Right renal pelvis (tissue), 4 donors: ENCODE measurements at regions not wholly inside any gene's neighbourhood (a gene's known extent, or its start where the extent isn't known, plus 50 kb on each side); places are given as distances from the start of the nearest gene placed in this dataset.

Experiments used
- DNase-seq, 4 donors: peaks; one replicate each; pipeline ENCODE4 v3.0.0-alpha.2; 2013; ENCODE audit warnings: low read depth in 4 of 4, low spot score in 3 of 4, missing footprints in 1 of 4

DNA sequence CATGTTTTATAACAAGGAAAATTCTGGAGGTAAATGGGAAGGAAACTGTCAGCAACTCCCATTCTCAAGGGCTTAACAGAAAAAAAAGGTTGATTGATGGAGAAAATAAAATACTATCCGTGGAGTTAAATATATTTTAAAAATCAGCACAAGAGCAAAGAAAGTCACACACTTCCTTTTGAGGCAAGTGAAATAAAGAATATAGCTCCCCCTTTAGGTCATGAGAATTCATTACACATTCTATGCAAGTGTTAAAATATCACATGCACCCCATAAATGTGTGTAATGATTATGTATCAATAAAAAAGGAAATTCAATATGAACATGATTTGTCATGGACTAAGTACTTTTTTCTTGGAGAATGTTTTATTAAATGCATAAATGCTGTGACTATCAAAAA lies 349.2 kb downstream of the TPBG start:
- DNase-seq = no peak

DNA sequence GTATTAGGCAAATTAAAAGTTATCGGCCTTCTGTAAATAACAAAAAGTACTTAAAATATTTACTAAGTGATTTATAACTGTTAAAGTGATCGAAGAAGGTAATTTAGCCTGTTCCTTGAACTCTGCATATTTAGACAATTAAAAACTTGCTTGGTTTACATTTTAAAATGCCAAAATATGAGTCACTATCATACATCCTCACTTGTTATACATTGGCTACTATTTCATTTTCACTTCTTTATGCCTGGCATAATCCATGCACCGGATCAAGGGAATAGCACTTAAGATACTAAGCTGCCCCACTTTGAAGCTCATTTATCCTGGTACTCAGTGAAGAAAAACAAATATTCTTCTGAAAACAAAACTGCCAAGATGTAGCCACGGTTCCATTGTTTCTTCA lies 344.6 kb downstream of the UBE3D start:
- DNase-seq = no peak

DNA sequence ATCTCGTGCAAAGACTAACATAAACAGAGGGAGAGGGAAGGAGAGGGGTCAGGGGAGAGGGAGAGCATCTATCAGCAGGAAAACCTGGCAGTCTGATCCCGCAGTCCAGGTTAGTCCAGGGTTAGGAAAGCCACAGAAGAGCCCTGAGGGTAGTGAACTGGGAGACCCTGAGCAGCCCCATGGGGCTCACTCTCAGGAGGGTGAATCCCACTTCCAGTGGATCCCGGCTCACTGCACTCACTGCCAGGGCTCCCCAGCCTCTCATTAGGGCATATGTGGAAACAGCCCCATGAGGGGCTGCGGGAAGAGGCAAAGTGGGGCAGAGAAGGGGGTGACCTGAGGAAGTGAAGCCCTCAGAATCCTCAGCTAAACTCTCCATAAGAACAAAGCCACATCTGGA lies 329.9 kb downstream of the UBE3D start:
- no peak for DNase-seq

DNA sequence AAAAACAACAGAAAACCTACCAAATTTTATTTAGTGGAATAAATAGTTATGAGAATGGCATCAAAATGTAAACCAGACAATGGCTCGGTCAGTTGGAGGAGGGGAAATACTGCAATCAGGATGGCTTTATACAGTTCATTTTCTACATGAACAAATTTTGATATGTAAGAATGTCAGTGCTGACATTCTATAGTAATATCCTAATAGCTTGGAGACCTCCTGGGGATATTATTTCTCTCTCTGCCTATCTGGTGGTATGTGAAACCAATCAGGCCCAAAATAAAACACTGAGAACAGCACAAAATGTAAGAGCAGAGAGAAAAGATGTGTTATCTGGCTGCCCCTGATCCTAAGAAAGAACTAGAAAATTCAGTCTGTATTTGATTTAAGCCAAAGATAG lies 327.7 kb downstream of the UBE3D start:
- no peak for DNase-seq

DNA sequence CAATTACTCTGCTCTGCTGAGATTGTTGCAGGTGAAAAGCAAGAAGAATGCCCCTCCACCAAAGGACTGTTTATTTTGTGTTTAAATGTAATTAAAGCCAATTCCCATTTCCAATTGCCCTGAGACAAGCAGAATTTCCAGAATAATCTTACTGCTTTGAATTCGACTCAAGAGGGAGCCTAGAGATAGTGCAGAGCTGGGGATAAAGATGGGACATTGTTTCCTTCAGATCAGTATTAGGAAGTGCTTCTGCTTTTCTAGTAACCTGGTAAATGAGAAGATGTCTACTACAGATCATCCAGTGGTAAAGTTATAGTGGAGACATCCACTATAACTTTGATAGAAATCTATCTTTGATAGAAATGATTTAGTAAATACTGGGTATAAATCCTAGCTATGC lies 326.9 kb downstream of the UBE3D start:
- no peak for DNase-seq

DNA sequence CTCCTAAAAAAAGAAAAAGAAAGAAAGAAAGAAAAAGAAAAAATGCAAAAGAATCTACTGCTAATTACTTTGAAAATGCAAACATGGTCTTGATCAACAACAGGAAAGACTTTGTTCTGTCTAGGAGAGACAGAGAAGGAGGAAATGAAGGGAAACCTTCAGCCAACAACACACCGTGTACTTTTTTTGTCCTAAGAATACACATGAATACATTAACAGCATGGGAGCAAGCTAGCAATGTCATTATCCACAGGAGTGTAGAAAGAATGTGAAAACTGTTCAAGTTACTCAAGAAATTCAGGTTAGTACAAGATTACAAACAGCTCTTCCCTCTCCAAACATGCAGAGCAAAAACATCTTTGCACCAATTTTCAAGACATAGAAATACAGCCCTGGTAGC lies 326.3 kb downstream of the UBE3D start:
- no peak for DNase-seq

DNA sequence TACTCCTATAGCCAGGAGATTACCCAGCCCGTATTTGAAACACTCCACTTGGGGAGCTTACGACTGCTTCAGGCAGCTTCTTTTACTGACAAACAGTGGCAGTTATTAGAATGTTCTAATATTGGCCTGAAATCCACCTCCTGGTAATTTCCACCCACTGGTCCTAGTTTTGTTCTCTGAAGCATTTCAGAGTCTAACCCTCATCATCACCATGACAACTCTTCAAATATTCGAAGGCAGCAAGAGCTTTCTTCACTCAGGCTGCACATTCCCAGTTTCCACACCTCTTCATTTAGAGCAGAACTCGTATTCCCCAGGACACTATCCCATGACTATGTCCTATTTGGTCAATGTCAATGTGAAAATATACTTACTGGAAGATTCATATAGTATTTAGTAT lies 325.6 kb downstream of the UBE3D start:
- no peak for DNase-seq

DNA sequence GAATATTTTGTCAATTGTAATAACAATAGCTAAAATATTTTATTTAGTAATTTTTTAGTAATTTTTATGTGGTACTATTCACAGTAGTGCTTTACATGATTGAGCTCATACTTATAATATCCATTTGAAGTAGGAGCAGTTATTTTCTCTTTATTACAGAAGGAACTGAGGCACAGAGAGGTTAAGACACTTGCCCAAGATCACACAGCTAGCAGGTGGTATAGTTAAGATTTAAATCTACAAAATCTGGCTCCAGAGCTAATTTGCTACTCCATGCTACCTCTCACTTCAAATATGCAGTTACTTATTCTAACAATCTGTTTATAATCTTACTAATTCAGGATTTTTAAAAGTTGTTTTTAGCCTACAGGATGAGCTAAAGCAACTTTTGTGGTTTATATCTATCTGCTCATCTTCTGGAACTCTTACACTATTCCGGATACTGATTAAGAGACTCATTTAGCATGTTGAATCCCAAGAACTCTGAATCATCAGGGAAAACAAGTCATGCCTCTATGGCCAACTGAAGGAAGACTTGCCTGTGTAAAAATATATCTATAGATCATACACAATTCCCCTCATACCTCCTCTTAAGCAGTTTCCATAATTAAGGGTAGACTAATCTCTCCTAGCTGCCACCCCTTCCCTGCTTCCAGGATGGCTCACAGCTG lies 324.2 kb downstream of the UBE3D start:
- no peak for DNase-seq

DNA sequence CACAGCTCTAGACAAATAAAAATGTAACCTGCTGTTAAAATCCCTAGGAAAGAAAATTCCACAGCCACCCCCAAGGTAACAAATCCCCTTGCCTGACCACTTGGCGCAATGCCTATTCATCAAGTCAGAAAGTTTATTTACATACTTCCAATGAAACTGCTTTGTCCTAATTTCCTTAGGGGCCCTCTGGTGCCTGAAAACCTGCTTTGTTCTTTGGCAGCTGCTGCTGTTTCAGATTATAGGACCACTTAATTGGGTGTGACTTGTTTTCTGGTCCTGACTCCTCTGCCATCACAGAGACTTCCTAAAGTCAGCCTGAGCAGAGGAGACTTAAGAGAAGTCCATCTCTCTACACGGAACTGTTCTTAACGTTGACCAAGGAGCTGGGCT lies 323.6 kb downstream of the UBE3D start:
- no peak for DNase-seq

DNA sequence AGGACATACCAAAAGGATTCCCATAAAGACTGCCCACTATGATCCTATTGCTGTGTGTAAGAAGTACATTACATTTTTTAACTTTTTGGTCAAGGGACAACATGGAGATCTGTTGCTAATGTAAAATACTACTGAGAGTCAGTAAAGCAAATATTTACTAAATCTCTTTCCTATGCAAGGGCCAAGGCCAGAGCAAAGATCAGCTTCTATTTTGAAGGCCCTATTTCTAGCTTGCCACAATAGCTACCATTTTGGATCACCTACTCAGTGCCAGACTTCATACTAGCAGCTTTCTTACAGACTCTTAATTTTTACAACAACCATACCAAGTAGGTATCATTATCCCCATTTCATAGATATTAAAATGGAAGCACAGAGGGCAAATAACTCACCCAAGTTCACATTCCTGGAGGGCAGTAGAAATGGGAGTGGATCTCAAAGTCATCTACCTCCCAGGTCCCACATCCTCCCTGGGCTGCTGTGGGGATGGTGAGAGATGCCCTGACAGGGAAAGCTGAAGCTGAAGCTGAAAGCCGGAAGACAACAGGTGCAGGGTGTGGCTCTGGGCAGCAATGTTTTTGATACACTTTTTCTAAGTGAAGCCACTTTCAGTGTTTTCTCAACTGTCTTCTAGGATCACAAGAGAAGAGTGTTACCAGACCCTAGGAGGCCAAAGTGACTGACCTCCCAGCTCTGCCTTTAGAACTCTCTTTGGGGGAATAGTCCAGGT lies 321.2 kb downstream of the UBE3D start:
- DNase-seq = no peak

DNA sequence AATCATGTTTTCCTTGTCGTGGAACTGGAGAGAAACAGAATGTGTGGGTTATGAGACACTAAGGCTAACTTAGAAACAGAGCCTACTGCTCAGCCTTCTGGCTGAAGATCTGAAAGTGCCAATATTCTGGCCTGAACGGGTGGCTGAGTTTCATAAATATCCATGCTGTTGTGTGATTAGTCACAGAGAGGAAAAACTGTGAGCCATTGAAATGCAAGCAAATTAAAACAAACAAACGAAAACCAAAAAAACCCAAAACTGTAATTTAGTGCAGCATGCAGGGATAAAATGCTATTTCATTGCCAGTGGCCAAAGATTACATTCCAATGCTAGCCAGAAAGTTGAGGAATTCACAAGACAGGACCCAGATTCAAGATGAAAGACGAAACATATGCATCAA lies 315.1 kb downstream of the UBE3D start:
- DNase-seq = no peak

DNA sequence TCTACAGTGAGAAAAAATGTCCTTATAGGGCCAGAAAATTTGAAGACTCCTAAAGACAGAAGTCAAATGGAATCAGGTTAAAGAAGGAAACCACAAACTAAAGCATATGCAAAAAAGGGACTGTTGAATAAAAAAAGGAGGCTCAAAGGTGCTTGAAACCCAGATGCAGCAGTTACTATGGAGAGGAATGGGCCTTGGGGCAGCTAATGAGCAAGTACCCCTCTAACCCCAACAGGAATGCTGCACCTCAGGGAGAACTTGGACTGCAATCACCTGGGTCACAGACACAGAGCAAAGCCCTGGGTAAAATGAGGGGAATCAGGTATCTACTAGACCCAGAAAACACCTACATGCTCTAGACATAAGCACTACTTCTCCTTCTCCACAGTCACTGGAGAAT lies 313.9 kb downstream of the UBE3D start:
- no peak for DNase-seq

DNA sequence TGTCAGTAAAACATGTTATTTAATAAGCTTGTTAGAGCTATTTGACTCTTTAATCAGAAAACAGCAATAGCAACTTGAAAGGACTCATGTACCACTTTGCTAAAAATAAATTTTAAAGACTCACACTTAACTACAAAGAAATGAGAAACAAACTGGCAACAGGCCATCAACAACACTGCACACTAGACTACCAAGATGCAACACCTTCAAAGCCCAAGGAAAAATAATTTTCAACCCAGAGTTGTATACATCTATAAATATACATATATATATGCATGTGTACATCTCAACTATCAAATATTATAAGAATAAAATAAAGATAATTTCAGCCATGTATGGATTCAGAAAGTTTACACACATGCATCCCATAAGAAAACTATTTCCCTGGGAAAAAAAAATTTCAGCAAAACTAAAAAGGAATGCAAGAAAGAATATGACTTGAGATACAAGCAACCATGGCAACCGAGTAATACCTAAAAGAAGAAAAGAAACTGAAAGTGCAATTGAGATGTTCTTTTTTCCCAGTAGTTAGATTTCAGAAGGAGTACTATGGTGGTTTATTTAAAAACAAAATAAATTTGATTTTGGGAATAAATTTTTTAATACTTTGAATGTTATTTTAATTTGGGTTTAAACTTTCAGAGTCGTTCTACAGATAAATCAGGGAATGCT lies 303.8 kb downstream of the UBE3D start:
- DNase-seq = no peak

DNA sequence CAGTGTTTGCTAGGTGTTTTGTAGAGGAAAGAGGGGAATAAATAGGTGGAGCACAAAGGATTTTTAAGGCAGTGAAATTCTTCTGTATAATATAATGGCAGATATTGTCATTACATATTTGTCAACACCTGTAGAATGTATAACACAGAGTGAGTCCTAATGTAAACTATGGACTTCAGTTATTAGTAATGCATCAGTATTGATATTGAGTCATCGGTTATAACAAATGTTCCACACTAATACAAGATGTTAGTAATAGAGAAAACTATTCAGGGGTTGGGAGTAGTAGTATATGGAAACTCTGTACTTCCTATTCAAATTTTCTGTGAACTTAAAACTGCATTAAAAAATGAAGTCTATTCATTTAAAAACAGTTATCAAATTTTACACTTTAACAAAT lies 299.2 kb downstream of the UBE3D start:
- no peak for DNase-seq

DNA sequence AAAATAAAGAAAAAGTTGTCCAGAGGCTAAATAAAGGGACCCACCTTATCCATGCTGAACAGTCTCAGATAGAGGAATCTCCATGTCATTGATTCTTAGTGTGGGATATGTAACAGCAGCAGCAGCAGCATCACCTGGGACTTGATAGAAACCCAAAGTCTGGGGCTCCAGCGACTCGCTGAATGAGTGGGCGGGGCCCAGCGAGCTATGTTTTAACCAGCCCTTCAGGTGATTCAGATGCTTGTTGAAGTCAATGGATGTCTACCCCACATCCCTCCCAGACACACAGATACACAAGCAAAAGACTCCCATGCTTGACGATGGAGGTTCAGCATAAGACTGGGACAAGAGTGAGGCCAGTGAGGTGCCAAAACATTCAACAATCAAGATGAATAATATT lies 298.6 kb downstream of the UBE3D start:
- DNase-seq = no peak

DNA sequence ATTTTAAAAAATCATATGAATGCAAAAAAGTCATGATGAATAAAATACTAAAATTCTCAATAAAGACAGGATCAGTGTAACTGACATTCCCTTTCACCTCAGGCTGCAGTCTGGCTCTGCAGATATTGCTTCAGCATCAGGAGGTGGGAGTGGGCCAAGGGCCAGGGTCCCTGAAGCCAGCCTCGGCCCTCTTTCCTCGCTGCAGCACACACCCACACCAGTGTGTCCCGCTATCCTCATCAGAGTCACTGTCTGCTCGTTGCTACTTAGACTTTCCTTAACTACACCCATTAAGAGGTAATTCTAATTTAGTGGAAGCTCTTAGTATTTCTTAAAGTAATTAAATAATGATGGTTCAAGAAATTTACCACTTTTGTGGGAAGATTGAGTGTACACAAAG lies 298.2 kb downstream of the UBE3D start:
- no peak for DNase-seq

DNA sequence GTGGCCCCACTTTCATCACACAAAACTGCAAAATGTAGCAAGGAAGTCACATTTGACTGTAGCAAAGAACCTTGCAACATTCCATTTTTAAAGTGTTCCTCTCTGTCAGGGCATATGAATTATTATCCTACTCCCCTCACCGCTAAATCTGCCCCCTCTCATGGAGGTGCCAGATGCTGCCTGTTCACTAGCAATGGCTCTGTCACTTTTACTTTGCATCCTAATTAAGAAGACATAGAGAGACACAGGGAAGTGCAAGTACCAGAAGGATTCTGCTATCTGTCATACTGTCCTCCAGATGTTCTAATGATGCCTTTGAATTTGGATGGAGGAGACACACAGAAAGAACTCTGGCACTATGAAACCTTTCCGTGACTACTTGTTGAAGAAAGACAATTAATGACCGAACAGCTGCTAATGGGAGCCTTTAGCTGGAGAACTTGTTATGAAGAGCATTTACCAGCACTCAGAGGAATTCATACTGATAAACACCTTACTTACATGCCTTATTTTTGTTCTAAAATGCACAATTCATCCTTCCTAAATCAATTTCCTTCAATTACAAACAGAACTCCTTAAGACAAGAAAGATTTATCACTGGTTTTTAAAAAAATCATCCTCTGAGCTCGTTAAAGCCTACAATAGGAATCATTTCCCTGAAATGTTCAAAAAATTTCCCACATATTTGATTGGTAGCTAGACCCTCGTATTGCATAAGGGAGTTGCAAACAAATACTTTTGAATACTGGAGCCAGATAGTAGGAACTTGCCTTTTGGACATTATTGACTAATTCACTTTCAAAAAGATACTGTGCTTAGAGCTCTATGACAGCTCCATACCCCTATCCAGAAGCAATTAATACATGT lies 292.6 kb downstream of the UBE3D start:
- DNase-seq = no peak

DNA sequence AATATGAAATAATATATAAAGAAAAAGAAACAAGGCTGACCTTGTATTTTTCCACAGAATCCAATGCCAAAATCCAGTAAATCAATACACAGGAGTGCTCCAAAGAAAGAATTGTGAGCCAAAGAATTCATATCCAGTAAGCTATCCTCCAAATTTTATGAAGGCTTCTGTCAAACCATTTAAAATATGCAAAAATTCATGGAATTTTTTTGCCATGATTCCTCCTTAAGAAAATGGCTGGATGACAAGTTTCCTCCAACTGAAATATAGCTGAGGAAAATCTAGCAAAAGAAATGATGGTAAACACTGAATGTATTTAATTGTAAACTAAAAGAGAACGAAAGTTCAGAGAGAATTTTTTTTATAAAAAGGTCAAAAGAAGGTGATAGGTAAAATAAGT lies 290.3 kb downstream of the UBE3D start:
- DNase-seq = no peak

DNA sequence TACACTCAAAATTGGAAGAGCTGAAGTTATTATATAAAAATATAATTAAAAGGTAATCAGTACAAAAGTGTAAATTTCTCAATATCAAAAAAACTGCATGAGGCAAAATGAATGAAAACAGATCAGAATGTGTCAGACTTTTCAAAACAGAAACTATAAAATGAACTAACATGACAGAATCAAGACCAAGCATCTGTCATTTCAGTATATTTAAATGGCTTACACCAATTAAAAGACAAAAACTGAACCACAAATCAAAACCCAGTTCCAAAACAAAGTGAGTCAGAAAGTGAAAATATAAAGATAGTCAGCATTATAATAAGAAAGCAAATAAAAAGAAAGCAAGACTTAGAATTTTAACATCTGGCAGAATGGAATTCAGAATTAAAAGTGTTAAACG lies 289.7 kb downstream of the UBE3D start:
- no peak for DNase-seq

DNA sequence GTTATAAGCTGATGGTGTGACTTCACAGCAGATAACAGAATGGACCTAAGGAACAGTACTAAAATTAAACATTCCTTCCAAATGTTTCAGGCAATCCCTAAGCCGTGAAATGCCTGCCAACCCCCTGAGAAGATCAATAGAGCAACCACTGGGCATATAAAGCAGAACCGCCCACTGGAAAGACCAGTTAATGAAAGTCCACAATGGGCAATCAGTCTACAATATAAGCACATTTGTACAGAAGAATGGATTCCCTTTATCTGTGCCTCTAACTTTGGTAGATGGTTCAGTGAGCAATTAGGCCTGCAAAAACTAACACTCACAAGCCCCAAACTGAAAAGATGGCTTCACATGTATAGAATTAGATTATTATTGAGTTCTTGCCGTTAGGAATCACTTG lies 286.6 kb downstream of the UBE3D start:
- DNase-seq = no peak

DNA sequence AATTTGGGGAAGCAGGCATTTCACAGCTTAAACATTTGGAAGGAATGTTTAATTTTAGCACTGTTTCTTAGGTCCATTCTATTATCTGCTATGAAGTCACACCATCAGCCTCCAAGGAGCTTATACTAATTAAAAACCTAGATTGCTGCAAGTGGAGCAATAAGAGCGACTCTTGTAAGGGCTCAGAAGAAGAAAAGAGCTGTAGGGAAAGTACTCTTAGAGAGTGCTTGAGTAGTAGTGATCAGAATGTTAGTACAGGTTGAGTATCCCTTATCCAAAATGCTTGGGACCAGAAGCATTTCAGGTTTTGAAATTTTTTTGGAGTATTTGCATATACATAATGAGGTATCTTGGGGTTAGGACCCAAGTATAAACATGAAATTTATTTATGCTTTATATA lies 285.3 kb downstream of the UBE3D start:
- DNase-seq = no peak
